ENCODE measurements at regions not wholly inside any gene's neighbourhood (a gene's known extent, or its start where the extent isn't known, plus 50 kb on each side); places are given as distances from the start of the nearest gene placed in this dataset.

- TF ChIP-seq POLR2A (IDR thresholded peaks at IDR 0.05) (no peak), CTCF (IDR thresholded peaks at IDR 0.05) (no peak)
Measured at GRCh38 chr11:80346353-80347059, 905.7 kb upstream of the TENM4 start.

Data from Peyer's patch (tissue), 4 donors.